MV-4-11 (cell line): ENCODE measurements at regions not wholly inside any gene's neighbourhood (a gene's known extent, or its start where the extent isn't known, plus 50 kb on each side); places are given as distances from the start of the nearest gene placed in this dataset.

Source experiments
- DNase-seq: peaks from one replicate; lab custom pipeline; 2025; lab: John Stamatoyannopoulos, UW

GRCh38 chr3:181076558-181076957 lies 87.0 kb upstream of the DNAJC19 start:
- DNase-seq = no peak

- no peak for DNase-seq
Observed at GRCh38 chr3:181075098-181075497, 85.6 kb upstream of the DNAJC19 start.

GRCh38 chr3:181066143-181067087 lies 76.9 kb upstream of the DNAJC19 start:
- no peak for DNase-seq

GRCh38 chr3:181056136-181056732 lies 66.7 kb upstream of the DNAJC19 start:
- DNase-seq = no peak

GRCh38 chr3:181054538-181054937 lies 65.0 kb upstream of the DNAJC19 start:
- no peak for DNase-seq

GRCh38 chr3:181052256-181052655 lies 62.7 kb upstream of the DNAJC19 start:
- no peak for DNase-seq

- no peak for DNase-seq
Observed at GRCh38 chr3:181050738-181051137, 61.2 kb upstream of the DNAJC19 start.

- DNase-seq = no peak
Observed at GRCh38 chr3:181040030-181040429, 50.5 kb upstream of the DNAJC19 start.
